Activated CD8-positive, alpha-beta memory T cell treated with anti-CD3 and anti-CD28 coated beads, Interleukin-2, amount 50 U/mL, for 48 hours (primary cell): ENCODE measurements at regions not wholly inside any gene's neighbourhood (a gene's known extent, or its start where the extent isn't known, plus 50 kb on each side); places are given as distances from the start of the nearest gene placed in this dataset.
"Not testable (repeated sequence)": the region's sequence is repeated elsewhere in the genome, so short reads cannot be mapped to it uniquely, and the experiment has no call there.

ENCODE experiments used
- DNase-seq: peaks from one replicate; pipeline ENCODE4 v3.0.0-alpha.2; 2020

DNA sequence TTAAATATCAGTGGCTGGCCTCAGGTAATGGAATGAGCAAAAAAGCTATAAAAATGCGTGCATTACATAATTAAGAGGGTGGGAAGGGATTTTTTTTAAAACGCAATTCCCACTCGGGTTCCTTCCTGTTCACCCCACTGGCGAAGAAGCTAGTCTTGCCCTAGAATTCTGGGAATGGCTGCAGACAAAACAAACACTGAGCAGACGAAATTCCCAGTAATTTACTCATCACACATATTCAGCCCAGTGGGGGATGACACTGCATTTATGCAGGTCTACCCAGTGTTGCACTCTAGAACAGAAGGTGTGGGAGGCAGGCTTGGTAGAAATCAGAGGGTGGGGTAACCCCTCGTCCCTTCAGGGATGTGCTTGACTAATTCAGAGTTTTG lies 2695.0 kb upstream of the DEFB115 start:
- no peak for DNase-seq

DNA sequence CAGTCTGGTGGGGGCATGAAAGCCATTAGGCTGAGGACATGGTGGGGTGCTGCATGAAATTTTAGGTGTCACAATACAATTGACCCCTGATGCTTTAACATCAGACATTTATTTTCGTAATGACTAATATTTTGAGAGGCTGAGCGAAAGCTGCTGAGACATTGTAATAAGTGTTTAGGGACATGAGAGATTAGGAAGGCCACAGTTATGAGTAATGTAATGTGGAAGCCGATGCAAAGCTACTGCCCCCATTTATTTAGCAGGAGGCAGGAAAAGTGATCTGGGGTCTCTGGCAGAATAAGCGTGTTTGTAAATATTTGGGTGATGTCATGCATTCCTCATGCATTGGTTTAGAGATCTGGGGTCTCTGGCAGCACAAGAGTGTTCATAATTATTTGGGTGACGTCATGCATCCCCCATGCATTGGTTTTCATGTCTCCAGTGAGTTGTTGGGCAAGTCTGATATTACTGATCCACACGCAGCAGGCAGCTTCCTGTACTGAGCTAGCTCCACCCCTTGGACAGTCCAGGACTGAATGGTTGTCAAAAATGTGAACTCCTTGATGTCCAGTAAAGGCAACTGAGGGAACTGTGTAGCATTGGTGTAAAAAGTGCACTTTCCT lies 2694.5 kb upstream of the DEFB115 start:
- not testable (repeated sequence) for DNase-seq

DNA sequence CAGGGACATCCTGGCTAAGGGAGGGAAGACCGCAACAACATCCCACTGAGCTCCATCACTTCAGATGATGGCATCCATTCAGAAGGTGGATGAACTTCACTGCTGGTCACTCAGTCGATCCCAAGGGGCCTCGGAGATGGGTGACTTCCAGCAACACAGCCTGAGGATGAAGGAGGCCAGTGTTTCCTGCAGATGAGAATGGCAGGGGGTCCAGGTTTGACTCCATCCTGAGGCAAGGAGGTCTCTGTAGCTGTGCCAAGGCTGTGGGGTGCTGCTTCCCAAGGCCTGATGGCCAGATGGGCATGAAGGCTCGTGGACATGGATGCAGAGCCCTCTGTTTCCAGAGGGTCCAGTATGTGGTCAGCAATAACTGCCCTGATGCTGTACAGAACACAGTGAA lies 2693.4 kb upstream of the DEFB115 start:
- DNase-seq: not testable (repeated sequence)

DNA sequence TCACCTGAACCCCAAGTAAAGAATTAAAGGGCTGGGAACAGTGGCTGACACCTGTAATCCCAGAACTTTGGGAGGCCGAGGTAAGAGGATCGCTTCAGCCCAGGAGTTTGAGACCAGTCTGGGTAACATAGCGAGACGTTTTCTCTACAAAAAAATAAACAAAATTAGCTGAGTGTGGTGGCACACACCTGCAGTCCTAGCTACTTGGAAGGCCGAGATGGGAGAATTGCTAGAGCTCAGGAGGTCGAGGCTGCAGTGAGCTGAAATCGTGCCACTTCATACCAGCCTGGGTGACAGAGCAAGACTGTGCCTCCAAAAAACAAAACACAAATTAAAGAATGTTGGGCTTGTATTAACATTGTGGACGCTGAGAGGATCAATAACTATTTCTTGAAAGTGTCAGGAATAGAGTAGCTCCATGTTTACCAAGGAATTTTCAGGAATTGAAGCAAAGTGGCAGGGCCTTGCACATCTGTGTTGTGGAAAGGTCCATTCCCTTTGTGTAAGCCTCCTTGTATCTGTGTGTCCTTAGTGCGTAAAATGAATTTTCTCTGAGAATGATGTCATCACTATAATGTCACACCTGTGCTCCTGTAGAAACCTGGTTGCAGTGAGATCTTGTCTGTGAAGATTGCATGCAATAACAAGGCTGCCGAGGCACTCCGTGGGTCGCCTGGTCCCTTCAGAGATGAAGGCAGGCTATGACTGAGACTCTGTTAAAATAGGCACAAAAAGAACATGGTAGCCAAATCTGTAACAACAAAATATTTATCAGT lies 2692.6 kb upstream of the DEFB115 start:
- DNase-seq: not testable (repeated sequence)

DNA sequence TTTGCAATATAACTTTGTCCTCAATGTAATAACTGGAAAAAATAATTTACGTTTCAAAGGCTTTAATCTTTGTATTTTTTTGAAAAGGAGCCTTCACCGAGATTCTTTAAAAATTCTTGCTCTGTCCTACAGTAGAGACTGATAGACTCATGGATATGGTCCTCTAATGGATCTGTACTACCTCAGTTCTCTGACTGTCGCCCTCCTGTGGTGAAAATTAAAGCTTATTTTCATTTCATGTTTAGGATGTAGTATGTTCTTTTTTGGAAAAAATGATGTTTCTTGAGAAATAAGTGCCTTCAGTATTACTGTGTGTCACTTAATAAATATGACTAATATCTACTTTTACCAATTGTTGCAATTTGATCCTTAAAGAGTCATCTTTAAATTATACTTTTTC lies 2681.5 kb upstream of the DEFB115 start:
- DNase-seq: not testable (repeated sequence)

DNA sequence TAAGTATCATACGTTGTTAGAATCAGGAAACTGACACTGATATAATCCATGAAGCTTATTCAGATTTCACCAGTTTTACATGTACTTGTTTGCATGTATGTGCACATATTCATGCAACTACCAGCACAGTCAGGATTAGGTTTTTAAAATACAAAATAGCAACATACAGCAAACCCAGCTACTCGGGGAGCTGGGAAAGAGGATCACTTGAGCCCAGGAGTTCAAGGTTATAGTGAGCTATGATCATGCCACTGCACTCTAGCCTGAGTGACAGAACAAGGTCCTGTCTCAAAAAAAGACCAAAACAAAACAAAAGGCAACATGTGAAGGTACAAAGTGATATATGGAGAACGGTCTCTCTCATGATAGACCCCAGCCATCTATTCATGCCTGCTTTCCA lies 2665.8 kb upstream of the DEFB115 start:
- not testable (repeated sequence) for DNase-seq

DNA sequence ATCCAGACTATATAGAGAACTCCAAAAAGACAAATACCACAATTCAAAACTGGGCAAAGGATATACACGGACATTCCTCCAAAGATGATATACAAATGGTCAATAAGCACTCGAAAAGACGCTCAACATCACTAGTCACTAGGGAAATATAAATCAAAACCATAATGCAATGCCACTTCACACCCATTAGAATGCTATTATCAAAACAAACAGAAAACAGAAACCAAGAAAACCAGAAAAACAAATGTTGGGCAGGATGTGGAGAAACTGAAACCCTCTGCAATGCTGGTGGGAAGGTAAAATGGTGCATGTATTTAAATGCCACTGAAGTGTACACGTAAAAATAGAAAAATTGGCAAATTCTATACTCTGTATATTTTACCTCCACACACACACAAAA lies 2664.1 kb upstream of the DEFB115 start:
- DNase-seq: not testable (repeated sequence)

DNA sequence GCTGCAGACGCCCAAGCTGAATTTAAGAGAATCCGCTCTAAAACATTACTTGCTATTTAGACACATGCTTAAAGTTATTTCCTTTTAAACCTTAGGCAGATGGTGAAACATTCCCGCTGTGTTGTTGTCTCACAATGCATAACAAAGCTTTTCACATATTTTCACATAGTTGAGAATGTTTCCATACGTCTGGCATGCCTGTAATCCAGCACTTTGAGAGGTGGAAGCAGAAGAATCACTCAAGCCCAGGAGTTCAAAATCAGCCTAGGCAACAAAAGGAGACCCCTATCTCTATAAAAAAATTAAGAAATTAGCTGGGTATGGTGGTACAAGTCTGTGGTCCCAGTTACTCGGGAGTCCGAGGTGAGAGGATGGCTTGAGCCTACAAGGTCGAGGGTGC lies 2663.0 kb upstream of the DEFB115 start:
- DNase-seq: not testable (repeated sequence)

DNA sequence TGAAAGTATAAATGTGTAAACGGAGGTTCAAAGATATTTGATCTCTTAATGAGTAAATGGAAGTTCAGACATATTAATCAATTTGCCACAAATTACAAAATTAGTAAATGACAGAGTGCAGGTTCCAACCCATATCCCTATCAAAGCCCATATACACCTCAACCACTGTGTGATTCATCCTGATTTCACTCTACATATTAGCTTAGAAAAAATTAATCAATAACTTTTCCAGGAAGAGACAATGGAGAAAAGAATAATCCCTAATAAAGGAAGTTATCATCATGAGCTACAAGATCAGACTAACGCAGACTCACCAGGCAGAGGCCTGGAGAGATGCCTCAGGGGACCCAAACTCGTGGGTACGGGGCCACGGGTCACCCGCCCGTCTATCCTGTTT lies 2655.5 kb upstream of the DEFB115 start:
- not testable (repeated sequence) for DNase-seq

DNA sequence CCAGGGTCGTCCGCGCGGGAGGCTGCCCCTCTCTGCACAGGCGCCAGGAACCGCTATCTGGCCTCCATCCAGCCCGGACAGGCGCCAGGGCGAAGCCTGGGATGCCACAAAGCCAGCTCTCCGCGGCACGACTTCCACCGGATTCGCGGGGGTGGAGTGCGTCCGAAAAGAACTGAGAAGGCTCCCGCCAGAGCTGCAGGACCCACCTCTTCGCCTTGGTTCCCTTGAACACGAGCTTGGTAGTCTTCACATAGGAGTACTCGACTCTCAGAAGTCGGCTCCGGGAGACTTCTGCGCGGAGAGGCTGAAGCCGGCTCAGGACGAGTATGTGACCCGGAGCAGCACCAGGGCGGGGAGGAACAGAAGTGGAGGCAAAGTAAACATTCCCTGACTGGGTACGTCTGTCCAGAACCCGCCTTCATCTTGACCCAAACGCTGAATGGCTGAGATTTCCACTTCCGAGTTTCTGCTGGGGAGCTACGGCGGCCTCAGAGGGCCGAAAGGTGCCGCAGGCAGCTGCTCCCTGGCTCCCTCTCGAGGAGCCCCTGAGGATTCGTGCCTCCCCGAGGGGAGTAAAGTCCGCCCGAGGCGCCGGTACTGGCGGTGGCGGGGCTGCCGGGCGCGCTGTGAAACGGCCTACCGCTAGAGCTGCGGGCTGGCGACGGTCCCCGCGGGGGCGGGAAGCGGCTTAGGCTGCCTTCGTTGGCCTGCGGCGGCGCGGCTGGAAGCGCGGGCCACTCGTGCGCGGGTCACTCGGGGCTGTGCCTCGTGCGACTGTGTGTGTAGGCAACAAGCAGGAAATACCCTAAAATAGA lies 2654.9 kb upstream of the DEFB115 start:
- DNase-seq: peak; percentile 87

DNA sequence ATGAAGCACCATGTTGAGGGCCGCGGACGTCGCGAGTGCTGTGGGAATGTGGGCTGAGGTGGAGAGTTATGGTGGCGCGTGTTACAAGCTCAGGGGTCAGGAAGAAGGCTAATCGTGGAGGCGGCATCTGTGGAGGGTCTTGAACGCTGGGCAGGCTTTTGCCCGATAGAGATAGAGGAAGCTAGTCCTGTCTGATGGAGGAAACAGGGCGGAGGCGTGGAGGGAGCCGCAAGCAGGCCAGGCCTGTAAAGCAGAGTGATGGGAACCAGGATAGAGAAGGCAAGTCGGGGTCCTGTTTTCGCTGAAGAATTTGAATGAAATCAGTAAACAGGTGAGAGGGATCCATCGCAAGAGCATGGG lies 2654.3 kb upstream of the DEFB115 start:
- not testable (repeated sequence) for DNase-seq

DNA sequence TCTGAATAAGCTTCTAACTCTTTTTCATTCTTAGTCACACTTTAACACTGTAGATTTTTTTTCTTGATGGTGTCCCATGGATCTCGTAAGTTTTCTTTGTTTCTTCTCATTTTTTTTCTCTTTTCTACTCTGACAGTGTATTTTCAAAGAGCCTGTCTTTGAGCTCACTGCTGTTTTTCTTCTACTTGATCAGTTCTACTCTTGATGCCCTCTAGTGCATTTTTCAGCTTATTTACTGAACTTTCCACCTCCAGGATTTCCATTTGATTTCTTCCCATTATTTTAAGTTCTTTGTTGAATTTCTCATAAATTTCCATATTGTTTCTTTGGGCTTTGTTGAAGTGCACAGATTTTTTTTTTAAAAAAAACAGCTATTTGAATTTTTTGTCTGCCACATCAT lies 2641.1 kb upstream of the DEFB115 start:
- no peak for DNase-seq

DNA sequence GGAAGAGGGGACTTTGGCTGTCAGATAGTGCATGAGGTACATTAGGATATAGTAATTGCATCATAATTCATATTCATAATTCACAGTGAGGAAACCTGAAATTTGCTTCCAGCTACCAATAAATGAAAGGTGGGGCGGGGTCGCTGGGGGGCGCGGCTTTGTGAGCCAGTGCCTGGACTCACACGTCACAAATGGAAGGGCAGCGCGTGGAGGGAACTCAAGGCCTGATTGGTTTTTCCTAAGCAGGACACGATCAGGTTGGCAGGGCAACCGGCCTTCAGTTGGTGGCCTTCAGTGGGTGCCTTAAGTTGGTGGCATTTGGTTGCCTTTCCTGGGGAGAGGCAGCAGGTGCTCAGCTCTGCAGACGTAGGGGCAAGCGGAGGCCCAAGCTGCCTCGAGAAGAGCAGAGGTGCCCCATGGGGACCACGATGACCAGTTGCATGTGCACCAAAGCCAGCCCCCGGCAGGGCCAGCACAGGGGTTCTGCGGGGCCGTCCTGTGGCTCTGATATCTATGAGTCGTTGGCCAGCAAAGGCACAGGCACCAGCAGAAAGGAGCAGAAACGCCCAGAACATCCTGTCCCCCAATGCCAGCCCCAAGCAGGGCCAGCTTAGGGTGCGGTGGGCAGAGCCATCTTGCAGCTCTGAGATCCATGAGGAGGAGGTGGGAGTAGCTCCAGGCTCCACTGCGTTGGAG lies 2637.4 kb upstream of the DEFB115 start:
- DNase-seq: not testable (repeated sequence)

DNA sequence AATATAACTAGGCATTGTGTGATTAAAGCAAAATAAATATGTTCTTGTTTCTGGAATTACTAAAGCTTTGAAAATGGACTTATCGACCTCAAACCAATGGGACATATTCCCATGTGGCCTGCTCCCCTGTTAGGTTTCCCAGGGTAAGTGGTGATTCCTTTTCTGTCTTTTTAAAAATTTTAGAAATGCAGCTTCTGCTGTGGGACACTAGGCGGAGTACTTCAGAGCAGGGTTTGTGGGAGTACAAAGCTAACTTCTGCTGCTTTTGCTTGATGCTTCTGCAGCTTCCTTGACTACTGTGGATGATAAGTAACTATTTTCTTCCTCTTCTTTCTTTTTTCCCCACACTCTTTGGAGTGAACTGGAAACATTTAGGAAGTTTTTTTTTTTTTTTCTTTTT lies 2632.4 kb upstream of the DEFB115 start:
- DNase-seq: not testable (repeated sequence)

DNA sequence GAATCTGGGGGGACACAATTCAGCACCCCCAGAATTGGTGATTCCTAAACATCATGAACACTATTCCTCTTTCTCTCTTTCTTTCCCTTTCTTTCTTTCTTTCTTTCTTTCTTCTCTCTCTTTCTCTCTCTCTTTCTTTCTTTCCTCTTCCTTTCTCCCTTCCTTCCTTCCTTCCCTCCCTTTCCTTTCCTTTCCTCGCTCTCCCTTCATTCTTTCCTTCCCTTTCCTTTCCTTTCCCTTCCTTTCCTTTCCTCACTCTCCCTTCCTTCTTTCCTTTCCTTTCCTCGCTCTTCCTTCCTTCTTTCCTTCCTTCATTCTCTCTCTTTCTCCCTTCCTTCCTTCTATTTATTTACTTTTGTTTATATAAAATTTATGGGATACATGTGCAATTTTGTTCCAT lies 2616.6 kb upstream of the DEFB115 start:
- DNase-seq: not testable (repeated sequence)
